HG03378 (cell line): ENCODE measurements at regions not wholly inside any gene's neighbourhood (a gene's known extent, or its start where the extent isn't known, plus 50 kb on each side); places are given as distances from the start of the nearest gene placed in this dataset.

ENCODE experiments used
- ATAC-seq: cut with Tn5 transposase; IDR thresholded peaks from one replicate; pipeline ENCODE4 v1.9.1; 2021; ENCODE audit warnings: mild to moderate bottlenecking, moderate library complexity; ENCODE audit not compliant: unreplicated experiment

- no peak for ATAC-seq
These were observed 128.9 kb upstream of the HS6ST1 start for GRCh38 chr2:128447538-128447995.

- no peak for ATAC-seq
These were observed 129.9 kb upstream of the HS6ST1 start for GRCh38 chr2:128448331-128449225.

DNA sequence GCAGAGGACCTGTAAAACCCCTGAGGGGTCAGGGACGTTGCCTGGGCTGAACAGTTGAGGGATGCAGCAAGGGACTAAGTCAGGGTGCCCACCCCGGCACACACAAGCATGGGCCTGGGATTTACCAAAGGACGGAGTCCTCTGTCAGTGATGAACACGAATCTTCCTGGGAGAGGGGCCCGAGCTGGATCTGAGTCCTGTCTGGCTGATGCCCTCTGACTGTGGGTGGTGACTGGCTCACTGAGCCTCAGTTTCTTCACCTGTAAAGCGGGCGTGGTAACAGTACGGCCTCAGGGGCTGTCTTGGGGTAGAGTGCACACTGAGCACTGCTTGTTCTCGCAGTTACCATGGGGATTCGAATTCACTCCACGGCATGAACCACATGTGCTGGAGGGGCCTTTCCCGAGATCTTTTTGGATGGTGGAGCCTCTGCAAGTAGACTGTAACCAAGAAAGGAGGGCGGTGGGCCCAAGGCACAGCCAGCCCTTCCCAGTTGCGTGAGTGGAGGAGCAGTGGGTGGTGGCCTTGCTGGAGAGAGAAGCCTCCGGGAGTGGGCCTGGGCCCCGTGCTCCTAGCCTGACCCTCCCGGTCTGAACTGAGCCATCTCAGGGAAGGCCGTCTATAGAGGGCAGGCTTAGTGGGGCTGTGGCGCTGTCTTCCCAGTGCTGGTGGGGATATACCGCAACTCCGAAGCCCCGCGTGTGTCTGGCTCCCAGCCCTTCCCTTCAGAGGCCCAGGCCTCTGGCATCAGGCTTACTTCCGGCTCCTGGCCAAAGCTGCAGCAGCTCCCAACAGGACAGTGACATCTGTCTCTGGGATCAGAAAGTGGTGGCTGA is 130.8 kb upstream of the HS6ST1 start:
- ATAC-seq: no peak

- ATAC-seq: no peak
These were observed 131.8 kb upstream of the HS6ST1 start for GRCh38 chr2:128450211-128451024.

- ATAC-seq: no peak
These were observed 132.7 kb upstream of the HS6ST1 start for GRCh38 chr2:128451084-128452023.

- no peak for ATAC-seq
These were observed 133.3 kb upstream of the HS6ST1 start for GRCh38 chr2:128452024-128452411.

GRCh38 chr2:128452536-128453530 is 134.2 kb upstream of the HS6ST1 start:
- ATAC-seq: no peak

- no peak for ATAC-seq
These were observed 136.5 kb upstream of the HS6ST1 start for GRCh38 chr2:128454980-128455720.

DNA sequence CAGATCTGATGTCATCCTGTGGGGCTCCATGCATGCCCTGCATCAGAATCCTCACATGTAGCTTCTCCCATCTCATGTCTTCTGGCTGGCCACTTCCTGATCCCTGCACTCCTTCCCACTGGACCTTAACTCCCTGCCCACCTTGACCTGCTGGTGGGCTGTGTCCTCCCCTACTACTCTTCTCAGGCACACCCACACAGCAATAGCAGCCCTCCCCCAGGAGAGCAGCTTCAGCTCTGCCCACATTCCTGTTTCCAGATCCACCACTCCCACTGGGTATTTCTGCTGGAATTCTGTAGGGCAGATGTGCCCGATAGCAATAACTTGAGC is 137.0 kb upstream of the HS6ST1 start:
- no peak for ATAC-seq

GRCh38 chr2:128456281-128456680 is 137.6 kb upstream of the HS6ST1 start:
- no peak for ATAC-seq

GRCh38 chr2:128457006-128457604 is 138.4 kb upstream of the HS6ST1 start:
- ATAC-seq: no peak

GRCh38 chr2:128457716-128458115 is 139.0 kb upstream of the HS6ST1 start:
- no peak for ATAC-seq

GRCh38 chr2:128458505-128458904 is 139.8 kb upstream of the HS6ST1 start:
- no peak for ATAC-seq

DNA sequence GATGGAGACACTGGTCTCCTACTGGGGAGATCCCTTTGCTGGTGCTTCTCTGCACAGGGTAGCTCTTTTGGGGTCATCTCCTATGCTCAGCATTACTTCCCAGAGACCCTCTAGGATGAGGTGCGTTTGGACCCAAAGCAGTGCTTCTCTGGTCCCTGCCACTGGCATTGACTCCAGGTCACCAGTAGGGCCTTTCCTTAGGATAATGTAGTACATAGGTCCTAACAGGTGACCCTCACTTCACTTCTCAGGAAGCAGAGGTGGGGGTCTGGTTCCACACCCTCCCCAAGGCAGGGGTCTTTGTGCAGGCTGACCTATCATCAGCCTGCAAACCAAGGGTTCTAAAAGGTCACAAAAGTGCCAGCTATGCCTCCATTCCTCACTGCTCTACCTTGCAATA is 145.8 kb upstream of the HS6ST1 start:
- ATAC-seq: no peak

GRCh38 chr2:128465246-128466170 is 146.8 kb upstream of the HS6ST1 start:
- ATAC-seq: no peak

- ATAC-seq: no peak
These were observed 147.7 kb upstream of the HS6ST1 start for GRCh38 chr2:128466376-128466775.

DNA sequence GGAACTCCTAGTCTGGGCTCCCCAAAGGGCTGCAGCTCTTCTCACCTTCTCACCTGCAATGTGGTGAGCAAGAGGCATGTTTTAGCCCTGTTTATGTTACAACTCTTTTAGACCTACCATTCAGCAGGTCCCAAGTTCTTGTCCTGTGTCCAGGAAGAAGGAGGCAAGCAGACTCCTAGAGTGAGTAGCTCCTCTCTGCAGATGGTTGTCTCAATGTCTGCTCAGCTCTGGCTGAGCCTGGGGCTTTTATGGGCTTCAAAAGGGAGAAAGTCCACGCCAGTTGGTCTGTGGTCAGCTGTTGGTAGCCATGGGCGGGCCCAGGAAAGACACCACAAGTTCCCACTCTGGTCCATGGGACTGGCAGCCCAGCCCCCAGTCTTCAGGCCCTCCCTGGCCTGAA is 148.1 kb upstream of the HS6ST1 start:
- ATAC-seq: no peak
